Posterior cingulate gyrus (tissue), 11 donors: ENCODE measurements at regions not wholly inside any gene's neighbourhood (a gene's known extent, or its start where the extent isn't known, plus 50 kb on each side); places are given as distances from the start of the nearest gene placed in this dataset.

Experiments
- DNase-seq, 10 donors: peaks; one replicate each; pipeline versions ENCODE4 v3.0.0 to v3.0.0-alpha.2; 2020 to 2021; ENCODE audit warnings: mixed read lengths in 3 of 10
- intact Hi-C: fragments of 100-400 bp; cut with DNase I; formaldehyde crosslinking; loops from one replicate; pipeline ENCODE4 v1.15.1; 2023

DNA sequence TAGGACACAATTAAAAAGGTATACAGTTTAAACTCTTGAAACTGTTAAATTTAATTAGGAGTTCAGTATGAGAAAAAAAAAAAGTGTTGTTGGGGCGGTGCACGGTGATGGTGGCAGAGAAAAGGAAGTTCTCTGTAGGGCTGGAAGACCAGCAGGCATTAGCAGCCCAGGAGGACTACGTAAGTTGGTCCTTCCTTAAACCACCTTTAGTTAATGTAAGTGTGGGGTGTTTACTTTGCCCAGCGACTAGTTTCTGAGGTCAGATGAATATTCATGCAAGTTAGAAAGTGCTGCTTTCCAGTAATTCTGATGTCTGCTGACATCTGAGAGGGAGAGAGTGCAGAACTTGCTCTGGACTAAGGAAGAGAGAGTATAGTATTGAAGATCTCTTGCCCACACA, 54.9 kb downstream of the NKX2-1 start:
- intact Hi-C loops = no loop called here

GRCh38 chr14:36462890-36463289, 57.1 kb downstream of the NKX2-1 start:
- DNase-seq = no peak
- intact Hi-C loops = no loop called here

More for the DNA sequence above, 54.9 kb downstream of the NKX2-1 start:
- no peak for DNase-seq

GRCh38 chr14:36455241-36455627, 64.8 kb downstream of the NKX2-1 start:
- no peak for DNase-seq
- intact Hi-C loops = no loop called here

DNA sequence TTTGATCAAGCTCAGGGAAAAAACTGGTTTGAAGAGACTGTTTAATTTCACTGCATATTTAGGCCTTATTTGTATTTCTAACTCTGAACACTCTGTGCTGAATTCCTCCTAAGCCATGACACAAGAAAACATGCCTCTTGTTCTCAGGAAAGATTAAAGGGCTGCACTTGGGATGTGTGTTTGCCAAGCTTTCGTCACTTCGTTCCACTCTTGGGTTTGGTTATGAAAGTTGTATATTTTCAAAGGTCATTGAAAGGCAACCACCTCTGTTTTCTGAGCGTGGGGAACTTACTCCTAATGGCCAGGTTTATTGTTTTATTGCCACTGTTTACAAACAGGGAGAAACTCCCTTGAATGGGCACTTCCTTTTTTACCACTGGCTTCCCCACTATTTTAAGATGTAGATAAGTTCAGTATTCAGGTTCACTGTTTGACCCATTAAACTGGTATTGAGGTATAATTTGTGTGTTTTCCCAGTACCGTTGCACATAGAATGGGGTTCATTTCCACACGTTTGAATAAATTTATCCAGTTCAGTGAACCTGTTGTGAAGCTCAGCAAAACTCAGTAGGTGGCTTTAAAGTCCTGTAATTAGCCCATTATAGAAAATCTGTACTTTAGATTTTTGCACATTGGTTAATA, 65.3 kb downstream of the NKX2-1 start:
- intact Hi-C loops = no loop called here
- DNase-seq = no peak

GRCh38 chr14:36452860-36453259, 67.2 kb downstream of the NKX2-1 start:
- DNase-seq = no peak
- intact Hi-C loops = no loop called here

DNA sequence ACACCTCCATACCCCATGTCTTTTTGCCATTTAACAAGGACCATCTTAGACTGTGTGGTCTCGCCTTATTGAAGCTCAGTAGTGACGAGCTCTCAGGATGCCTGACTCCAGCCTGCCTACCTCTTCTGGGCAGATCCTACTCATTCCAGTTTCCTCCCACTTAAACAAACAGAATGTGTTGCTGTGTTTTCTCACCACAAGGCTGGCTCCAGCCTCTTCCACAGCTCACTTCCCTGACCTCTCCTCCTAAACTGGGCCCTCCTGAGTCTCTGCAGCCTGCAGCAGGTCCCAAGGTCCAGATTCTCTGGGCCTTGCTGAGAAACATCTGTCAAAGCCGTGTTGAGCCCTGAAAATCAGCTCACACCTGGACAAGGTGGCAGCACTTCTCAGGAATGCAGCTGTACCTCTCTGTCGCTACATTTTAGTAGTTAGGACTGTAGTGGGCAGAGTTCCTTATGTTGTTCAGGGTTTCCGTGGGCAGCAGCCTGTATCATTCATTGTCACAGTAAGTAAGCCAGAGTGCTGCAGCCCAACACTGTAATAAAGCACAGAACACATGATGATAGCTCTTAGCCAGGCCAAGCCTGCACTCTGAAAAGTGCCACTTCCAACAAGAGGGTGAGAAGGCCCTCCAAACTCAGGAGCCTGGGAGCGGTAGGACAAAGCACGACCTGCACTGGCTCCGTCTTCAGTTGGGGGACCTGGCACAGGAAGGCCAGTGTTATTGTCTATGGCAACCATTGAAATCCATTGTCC, 68.5 kb downstream of the NKX2-1 start:
- intact Hi-C loops = no loop called here
- no peak for DNase-seq

DNA sequence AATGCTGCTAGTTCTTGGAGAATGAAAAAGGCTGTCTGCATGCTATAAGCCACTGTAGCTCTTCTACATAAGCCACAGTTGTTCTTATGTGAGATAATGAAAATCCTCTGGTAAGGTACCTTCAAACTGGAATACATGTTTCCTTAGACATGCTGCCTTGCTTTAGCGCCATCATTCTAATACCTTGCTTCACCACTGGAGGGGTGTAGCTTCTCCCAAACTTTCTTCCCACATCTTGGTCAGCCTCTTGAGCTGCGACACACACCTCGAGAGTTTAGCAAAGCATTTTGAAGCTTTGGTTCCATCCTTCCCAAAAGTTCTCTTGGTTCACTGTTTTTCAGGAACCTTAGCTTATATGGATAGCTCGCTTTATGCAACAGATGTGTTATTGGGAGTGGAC, 69.5 kb downstream of the NKX2-1 start:
- DNase-seq = no peak
- intact Hi-C loops = no loop called here

- no peak for DNase-seq
- intact Hi-C loops = no loop called here
These were observed 70.1 kb downstream of the NKX2-1 start for GRCh38 chr14:36449903-36450302.

DNA sequence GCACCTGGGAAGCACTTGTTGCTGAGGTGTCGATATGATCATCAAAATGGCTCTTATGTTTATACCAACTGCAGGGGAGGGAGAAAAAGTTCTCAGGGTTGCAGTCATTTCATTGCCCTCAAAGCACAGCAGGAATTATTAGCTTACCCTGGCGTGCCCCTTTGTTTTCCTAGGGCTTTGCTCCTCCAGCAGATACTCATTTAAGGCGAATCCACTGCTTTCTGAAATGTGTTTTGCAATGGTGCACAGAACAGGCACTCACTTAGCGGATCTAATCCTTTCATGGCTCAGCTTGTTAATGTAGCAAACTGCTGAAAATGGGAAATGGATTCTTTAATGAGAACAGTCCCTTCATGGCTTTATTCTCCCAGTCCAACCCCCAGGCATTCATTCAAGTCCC, 76.7 kb downstream of the NKX2-1 start:
- intact Hi-C loops = no loop called here
- DNase-seq = no peak

DNA sequence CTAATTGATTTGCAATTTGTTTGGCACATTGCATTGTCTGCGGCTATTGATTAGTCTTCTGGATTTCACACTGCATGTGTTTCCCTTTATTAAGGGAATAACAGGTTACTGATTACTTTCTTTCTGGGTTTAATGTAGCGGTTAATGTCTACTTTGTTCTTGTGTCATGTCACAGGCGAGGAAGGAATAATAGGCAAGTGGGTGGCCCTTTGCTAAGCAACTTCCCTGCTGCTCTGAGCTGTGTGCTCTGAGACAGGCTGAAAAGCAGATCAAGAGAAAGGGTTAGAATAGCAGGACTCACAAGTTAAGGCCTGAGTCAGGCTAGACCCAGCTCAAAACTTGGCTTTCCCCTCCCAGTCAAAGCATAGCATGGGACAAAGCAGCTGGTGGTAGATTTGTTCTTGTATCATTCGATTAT, 77.2 kb downstream of the NKX2-1 start:
- intact Hi-C loops = no loop called here
- no peak for DNase-seq

- DNase-seq = no peak
- intact Hi-C loops = no loop called here
These were observed 78.7 kb downstream of the NKX2-1 start for GRCh38 chr14:36441283-36441682.

DNA sequence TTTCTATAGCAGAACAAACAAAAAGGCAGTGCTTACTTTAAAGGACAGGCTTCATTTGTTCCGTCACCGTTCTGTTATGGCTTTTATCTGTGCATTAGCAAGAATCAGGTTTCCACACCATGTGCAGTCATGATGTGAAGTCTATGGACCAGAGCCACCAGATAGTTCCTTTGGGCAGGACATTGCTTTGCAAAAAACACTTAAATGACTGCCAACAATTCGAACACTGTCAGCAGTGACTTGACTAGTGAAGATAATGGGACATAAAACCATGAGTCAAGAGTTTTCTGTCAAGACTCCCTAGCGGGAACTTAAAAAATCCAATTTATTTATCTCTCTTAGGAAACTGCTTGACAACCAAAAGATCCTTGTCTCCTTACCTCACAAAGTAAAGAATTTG, 80.3 kb downstream of the NKX2-1 start:
- intact Hi-C loops = no loop called here

GRCh38 chr14:36438883-36439282, 81.1 kb downstream of the NKX2-1 start:
- DNase-seq = no peak
- intact Hi-C loops = no loop called here

More for the DNA sequence above, 80.3 kb downstream of the NKX2-1 start:
- DNase-seq = no peak

- intact Hi-C loops = no loop called here
- no peak for DNase-seq
These were observed 89.4 kb downstream of the NKX2-1 start for GRCh38 chr14:36430662-36431084.

- intact Hi-C loops = no loop called here
- no peak for DNase-seq
These were observed 89.9 kb downstream of the NKX2-1 start for GRCh38 chr14:36430169-36430568.

DNA sequence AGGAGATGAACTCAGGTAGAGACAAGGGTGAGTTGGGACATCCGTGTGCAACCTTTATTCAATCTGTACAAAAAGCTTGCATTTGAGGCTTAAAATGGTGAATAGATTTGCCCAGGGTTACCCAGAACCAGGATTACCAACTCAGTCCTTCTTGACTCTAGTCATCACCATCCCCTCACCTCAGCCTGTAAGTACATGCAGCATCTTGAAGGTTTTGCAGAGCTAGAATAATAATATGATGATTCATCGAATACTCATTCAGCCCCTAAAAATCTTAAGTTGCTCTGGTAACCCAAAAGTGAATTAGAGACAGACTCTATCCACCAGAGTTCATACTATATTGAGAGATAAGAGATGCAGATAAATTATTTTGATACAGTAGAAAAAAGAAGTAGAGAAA, 90.3 kb downstream of the NKX2-1 start:
- intact Hi-C loops = no loop called here
- DNase-seq = no peak

DNA sequence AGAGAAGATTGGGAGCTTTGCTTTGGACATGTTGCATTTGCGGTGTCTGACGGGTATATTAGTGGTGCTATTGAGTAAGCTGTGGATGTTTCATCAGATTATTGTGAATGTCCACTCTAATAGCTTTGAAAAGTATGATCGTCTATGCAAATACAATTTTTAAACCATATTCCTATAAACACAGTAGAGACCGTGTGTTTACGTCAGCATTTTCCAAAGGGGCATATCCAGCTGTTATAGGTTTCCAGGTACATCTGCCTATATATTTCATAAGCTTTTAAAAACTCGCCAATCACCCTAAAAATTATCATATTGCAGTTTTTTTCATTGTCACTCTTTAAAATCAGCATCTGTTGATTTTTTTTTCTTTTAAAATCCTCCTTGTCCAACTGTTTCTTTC, 91.7 kb downstream of the NKX2-1 start:
- no peak for DNase-seq
- intact Hi-C loops = no loop called here

GRCh38 chr14:36426836-36427235, 93.2 kb downstream of the NKX2-1 start:
- DNase-seq = no peak
- intact Hi-C loops = no loop called here

DNA sequence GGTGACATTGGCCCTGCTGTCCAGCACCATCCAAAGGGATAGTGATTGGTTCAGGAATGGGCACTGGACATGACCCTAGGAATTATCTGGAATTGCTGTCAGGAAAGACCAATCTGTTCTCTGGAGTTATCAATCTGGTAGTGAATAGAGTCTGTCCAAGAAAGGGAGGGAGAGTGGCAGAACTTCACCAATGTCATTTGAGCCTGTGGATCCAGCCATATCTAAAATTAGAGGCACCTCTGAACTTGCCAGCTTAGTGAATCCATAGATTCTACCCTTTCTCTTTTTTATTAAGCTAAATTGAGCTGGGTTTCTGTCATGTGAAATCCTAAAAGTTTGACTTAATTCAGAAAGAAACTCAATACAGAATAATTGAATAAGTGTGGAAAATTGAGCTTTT, 93.9 kb downstream of the NKX2-1 start:
- DNase-seq = no peak
- intact Hi-C loops = no loop called here

DNA sequence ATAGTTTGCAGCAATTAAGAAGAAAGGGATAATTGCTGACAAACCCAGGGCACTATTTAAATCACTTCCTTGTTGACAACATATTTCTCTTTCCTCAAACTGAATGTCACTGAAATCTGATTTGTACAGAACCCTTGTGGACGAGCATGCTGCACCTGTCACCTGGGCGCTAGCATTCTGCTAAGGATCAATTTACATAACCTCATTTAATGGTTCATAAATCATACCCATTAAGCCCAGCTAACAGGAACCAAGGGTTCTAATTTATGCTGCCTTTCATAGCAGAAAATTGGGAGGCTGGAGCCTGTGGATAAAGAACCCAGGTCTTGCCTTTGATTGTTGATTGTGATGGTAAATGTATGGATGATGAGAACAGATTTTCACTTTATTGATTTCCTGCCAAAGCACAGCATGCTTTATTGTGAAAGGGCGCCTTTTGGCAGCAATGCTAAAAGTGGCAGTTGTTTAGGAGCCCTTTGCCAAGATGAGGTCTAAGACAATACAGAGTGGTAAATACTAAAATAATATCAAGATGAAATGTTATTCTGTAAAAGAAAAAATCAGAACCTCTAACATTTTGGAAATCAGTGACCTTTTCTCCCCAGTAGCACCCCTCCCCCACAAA, 95.4 kb downstream of the NKX2-1 start:
- intact Hi-C loops = no loop called here
- no peak for DNase-seq

DNA sequence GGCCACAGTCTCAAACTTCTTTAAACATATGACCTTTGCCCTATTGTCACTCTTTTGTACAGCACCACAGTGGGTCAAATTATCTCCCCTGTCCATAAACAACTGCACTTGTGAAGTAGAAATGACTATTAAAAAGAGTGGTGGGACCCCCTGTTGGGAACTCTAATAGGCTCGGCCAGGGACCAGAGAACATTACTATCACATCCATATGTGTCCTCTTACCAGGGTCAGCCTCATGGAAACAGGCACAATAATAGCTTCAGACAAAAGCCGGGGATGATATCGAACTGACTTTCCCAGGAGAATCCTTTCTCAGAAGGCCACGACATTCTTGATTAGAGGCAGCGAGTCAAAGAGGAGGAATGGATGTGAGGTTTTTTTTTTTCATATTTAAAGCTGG, 96.6 kb downstream of the NKX2-1 start:
- intact Hi-C loops = no loop called here
- DNase-seq = no peak

DNA sequence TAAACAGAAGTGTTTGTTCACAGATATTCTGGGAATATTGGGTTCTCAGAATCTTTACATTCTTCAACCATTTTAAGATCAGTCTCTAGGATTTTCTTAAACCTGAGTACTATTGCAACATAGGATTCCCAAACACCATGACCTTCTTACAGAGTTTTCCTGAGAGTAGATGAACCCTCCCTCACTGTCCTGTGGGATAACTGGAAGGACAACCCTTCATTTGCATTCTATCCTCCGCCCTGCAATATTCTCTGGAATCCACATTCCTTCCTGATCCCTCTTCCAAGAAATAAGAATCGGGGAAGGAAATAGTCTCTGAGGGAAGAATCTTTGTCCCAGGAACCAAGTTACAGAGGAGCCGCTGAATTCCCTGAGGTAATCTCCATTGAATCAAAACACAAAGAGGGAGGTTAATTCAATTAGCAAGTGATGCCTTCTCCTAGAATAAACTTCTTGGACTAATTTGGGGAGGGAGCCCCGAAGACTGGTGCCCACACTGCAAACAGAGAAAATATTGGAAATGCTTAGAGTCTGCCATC, 99.8 kb upstream of the MBIP start:
- intact Hi-C loops = no loop called here
- no peak for DNase-seq
